ENCODE measurements at regions not wholly inside any gene's neighbourhood (a gene's known extent, or its start where the extent isn't known, plus 50 kb on each side); places are given as distances from the start of the nearest gene placed in this dataset.
"Not testable (repeated sequence)": the region's sequence is repeated elsewhere in the genome, so short reads cannot be mapped to it uniquely, and the experiment has no call there.

GRCh38 chr1:120278259-120278610 is 101.9 kb upstream of the SEC22B start:
- not testable (repeated sequence) for DNase-seq (ENCODE audit: low read depth, low spot score)

GRCh38 chr1:120277428-120278258 is 101.3 kb upstream of the SEC22B start:
- not testable (repeated sequence) for DNase-seq (ENCODE audit: low read depth, low spot score)

GRCh38 chr1:120276710-120277109 is 100.4 kb upstream of the SEC22B start:
- not testable (repeated sequence) for DNase-seq (ENCODE audit: low read depth, low spot score)

GRCh38 chr1:120274438-120274837 is 98.1 kb upstream of the SEC22B start:
- DNase-seq (ENCODE audit: low read depth, low spot score): not testable (repeated sequence)

- DNase-seq (ENCODE audit: low read depth, low spot score): not testable (repeated sequence)
Observed at GRCh38 chr1:120273363-120273762, 97.0 kb upstream of the SEC22B start.

GRCh38 chr1:120272242-120272641 is 95.9 kb upstream of the SEC22B start:
- not testable (repeated sequence) for DNase-seq (ENCODE audit: low read depth, low spot score)

- not testable (repeated sequence) for DNase-seq (ENCODE audit: low read depth, low spot score)
Observed at GRCh38 chr1:120271561-120272221, 95.4 kb upstream of the SEC22B start.

GRCh38 chr1:120267894-120268551 is 91.7 kb upstream of the SEC22B start:
- DNase-seq (ENCODE audit: low read depth, low spot score): not testable (repeated sequence)

GRCh38 chr1:120264564-120264963 is 88.2 kb upstream of the SEC22B start:
- DNase-seq (ENCODE audit: low read depth, low spot score): not testable (repeated sequence)

- not testable (repeated sequence) for DNase-seq (ENCODE audit: low read depth, low spot score)
Observed at GRCh38 chr1:120262791-120263751, 86.8 kb upstream of the SEC22B start.

- not testable (repeated sequence) for DNase-seq (ENCODE audit: low read depth, low spot score)
Observed at GRCh38 chr1:120257778-120258105, 81.4 kb upstream of the SEC22B start.

- not testable (repeated sequence) for DNase-seq (ENCODE audit: low read depth, low spot score)
Observed at GRCh38 chr1:120257064-120257777, 80.9 kb upstream of the SEC22B start.

- DNase-seq (ENCODE audit: low read depth, low spot score): not testable (repeated sequence)
Observed at GRCh38 chr1:120250756-120251155, 74.4 kb upstream of the SEC22B start.

GRCh38 chr1:120248726-120249427 is 72.6 kb upstream of the SEC22B start:
- DNase-seq (ENCODE audit: low read depth, low spot score): not testable (repeated sequence)

- DNase-seq (ENCODE audit: low read depth, low spot score): not testable (repeated sequence)
Observed at GRCh38 chr1:120248203-120248602, 71.9 kb upstream of the SEC22B start.

- not testable (repeated sequence) for DNase-seq (ENCODE audit: low read depth, low spot score)
Observed at GRCh38 chr1:120243867-120244266, 67.5 kb upstream of the SEC22B start.

- not testable (repeated sequence) for DNase-seq (ENCODE audit: low read depth, low spot score)
Observed at GRCh38 chr1:120242582-120242981, 66.3 kb upstream of the SEC22B start.

- DNase-seq (ENCODE audit: low read depth, low spot score): not testable (repeated sequence)
Observed at GRCh38 chr1:120241868-120242267, 65.5 kb upstream of the SEC22B start.

GRCh38 chr1:120240181-120240580 is 63.9 kb upstream of the SEC22B start:
- not testable (repeated sequence) for DNase-seq (ENCODE audit: low read depth, low spot score)

- DNase-seq (ENCODE audit: low read depth, low spot score): not testable (repeated sequence)
Observed at GRCh38 chr1:120239351-120239750, 63.0 kb upstream of the SEC22B start.

Measured in ELF-1 (cell line).